HG03460 (cell line): ENCODE measurements at regions not wholly inside any gene's neighbourhood (a gene's known extent, or its start where the extent isn't known, plus 50 kb on each side); places are given as distances from the start of the nearest gene placed in this dataset.

ENCODE experiments used
- ATAC-seq: cut with Tn5 transposase; IDR thresholded peaks from one replicate; pipeline ENCODE4 v1.9.1; 2021; ENCODE audit not compliant: unreplicated experiment

DNA sequence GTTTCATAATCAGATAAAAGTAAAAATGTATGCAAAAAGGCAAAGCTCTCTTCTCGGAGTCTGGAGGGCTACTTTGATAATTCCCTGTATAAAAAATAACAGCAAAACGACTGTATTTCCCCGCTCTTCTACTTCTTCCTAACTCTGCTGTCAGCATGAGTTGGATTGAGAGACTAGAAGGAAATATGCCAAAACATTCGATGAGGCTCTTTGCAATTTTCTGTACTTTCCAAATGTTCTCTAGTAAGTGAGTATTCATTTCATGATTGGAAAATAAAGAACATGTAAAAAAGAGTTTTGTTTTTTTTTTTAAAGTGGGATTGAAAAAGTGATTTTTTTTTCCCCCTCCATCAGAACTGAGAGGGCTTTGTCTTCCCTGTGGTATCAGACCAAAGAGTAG is 677.5 kb downstream of the ACTL7B start:
- no peak for ATAC-seq

DNA sequence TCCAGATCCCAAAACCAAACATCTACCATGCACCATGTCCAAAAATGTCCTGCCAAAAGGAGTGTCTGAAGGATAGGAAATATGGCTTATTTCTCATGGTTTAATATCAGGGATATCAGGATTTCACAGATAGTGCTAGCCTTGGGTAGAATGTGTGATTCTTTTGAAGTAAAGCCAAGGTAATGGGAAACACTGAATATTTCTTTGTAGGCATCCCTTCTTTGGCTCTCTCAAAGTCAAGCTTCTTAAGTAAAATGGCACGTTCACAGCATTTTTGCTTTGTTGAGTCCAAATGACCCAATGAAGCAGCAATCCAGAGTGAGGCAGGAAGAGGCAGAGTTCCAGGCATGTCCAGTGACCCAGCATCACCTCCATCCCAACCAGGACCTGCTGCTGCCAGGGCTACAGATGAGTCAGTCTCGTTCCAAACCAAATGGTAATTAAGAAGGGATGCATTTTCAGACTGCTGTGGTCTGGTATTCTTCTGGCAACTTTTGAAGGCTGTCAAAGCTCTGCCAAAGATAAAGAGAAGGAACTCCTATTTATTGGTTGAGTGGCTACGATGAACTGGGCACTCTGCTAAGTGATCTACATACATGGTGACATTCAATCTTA is 678.8 kb upstream of the KLF4 start:
- no peak for ATAC-seq

GRCh38 chr9:108167136-108167900 is 677.7 kb upstream of the KLF4 start:
- ATAC-seq = no peak

- no peak for ATAC-seq
Measured at GRCh38 chr9:108166519-108166918, 677.0 kb upstream of the KLF4 start.

DNA sequence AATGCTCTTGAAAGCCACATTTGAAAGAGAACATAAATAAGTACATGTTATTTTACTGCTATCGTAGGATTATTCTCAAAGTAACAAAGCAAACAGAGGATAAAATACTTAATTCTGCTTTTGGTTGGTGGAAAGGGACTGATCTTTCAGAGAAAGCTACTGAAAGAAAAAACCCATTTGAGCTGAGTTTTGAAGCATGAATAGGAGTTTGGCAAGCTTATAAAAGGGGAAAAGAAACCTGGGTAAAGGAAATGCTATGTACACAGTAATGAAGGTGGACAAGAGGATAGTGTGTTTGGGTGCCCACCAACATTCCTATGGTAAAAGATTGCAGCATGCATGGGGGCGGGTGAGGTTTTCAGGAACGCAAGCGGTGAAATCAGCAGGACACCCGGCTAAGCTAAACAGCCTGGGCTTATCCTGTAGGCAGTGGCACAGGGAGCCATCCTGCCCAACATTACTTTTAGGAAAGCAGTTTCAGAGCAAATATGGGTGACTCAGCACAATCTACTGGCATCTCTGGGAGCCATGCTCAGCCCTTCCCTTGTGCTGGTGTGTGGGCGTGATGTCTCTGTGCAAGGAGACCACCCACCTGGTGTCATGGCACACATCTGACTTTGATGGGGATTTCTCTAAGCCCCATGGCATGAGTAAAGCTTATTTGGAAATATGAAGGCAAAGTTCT is 673.9 kb upstream of the KLF4 start:
- no peak for ATAC-seq

GRCh38 chr9:108162664-108163063 is 673.1 kb upstream of the KLF4 start:
- no peak for ATAC-seq

- ATAC-seq = no peak
Measured at GRCh38 chr9:108161503-108161902, 671.9 kb upstream of the KLF4 start.

GRCh38 chr9:108160706-108161355 is 671.3 kb upstream of the KLF4 start:
- no peak for ATAC-seq

- ATAC-seq = no peak
Measured at GRCh38 chr9:108160039-108160438, 670.5 kb upstream of the KLF4 start.

- ATAC-seq = no peak
Measured at GRCh38 chr9:108158236-108158995, 668.8 kb upstream of the KLF4 start.

DNA sequence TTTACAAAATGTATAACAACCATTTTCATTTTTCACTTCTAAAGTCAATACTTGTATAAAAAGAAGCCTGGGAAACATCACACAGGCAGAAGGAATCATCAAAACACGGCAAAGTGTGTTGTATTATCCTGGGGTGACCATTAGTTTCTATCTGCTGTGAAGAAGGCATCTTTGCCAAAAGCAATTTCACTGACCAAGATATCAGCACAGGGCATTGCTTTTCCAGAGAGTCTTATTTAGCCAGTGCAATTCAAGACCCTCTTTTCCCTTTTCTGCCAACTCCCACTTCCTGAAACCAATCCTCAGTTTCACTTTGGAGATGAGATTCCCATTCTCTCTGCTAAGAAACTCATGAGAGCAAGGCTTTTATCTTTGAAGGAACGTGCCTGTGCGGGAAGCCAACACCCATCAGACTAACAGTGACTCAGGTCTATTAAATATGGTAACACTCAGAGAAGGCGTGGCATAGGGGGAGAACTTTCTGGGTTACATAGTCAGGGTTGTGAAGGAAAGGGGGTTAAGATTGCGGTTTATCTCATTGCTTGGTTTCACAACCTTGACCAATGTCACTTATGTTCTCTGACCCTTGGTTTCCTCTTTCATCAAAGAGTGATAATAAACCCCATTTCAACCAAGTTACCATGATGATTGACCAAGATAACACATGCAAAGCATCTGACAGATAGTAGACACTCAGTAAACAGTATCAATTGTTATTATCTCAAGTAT is 666.9 kb upstream of the KLF4 start:
- ATAC-seq = no peak

- no peak for ATAC-seq
Measured at GRCh38 chr9:108153416-108153815, 663.8 kb upstream of the KLF4 start.

DNA sequence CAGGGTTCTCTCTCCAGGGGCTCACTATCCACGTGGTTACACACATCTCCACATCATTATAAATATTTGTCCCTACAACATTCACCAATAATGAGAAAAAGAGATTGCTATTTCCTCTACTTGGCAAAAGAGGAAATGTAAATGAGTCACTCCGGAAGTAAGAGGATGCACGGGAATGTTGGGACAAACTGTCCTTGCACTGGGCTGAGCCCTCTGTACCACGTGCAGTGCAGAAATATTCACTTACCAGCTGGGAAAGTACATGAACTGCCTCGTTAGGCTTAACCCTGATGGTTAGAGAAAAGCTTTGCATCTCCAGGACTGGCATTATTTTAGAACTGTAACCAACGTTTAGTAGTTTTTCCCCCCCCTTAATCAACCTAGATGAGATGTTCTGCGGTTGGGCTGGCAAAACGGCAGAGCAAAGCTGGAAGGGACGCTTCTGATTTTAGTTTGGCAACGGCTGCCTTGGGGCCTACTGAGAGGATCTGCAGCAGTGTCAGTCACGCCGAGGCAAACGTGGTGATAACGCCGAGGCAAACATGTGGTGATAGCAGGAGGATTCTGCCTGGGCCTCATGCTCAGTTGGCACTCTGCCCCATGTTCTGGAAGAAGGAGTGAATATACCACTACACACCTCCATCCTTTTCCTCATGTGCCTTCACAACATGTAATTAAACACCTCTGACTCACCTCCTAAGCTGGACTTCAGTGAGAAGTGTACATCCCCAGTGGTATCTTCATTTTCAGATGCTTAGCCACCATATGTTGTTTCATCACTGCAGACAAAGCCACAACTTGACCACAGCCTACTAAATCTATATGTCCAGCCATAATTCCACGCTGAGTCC is 661.4 kb upstream of the KLF4 start:
- ATAC-seq = no peak

- ATAC-seq = no peak
Measured at GRCh38 chr9:108149326-108149725, 659.8 kb upstream of the KLF4 start.

DNA sequence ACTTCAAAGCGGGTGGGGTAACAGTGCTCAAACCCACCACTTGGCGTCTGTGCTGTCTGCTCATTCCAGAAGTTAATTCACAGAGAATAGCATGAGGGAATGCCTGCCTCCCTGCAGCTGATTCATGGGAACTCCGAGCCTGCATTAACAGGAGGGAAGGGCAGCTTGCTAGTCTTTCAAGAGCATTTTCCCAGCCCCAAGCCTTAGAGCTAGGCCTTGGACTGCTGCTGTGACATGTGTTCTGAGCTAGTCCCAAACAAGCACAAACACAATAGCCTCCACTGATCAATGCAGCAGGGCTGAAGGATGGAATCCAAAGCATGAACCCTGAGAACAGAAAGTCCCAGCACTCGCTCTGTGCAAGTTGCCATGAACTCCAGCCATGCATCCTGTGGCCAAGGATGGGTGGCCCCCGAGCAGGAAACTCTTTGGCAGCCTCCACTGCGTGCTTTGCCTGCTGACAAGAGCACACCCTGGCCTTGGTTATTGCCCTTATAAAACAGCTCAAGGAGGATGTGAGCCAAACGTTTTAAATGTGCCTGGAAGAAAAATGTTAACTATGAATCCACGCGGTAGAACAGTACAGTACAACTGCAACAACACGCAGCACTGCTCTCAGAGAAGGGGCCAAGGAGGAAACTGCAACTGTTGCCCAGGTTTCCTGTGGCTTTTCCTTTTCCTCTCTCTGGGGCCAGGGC is 653.1 kb upstream of the KLF4 start:
- no peak for ATAC-seq

- ATAC-seq = no peak
Measured at GRCh38 chr9:108142142-108142503, 652.6 kb upstream of the KLF4 start.

- no peak for ATAC-seq
Measured at GRCh38 chr9:108139900-108140299, 650.3 kb upstream of the KLF4 start.

- no peak for ATAC-seq
Measured at GRCh38 chr9:108138516-108138915, 648.9 kb upstream of the KLF4 start.

DNA sequence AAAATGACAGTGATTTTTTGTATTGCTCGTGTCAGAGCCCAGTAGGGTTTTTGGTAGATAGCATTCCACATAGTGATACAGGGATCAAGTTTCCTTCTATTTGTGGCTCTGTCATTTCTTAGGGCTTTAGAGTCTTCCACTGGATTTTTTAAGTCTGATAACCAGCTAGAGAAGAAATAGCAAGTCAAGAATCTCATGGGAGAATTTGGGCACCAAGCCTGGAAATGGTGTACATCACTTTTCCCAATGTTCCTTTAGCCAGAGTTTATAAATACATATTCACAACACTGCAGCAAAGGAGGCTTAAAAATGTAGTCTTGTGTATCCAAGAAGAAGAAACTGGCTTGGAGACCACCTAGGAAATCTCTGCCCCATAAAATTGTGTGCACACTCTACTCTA is 647.1 kb upstream of the KLF4 start:
- ATAC-seq = no peak
